CD4-positive, alpha-beta T cell (primary cell): ENCODE measurements at regions not wholly inside any gene's neighbourhood (a gene's known extent, or its start where the extent isn't known, plus 50 kb on each side); places are given as distances from the start of the nearest gene placed in this dataset.

ENCODE experiments used
- ATAC-seq: fragments of 200-7000 bp; cut with Tn5 transposase; one replicate; pipeline ENCODE4 v1.10.0; 2022; ENCODE audit warnings: mild to moderate bottlenecking; ENCODE audit not compliant: poor library complexity
- CTCF ChIA-PET: fragments of 350-600 bp; sonication (Branson Sonifier 250); formaldehyde crosslinking; loops from one replicate; lab custom pipeline; 2021; ENCODE audit warnings: antibody characterized with exemption, inconsistent platforms; lab: Charles Lee
- POLR2A ChIA-PET: fragments of 350-600 bp; sonication (Branson Sonifier 250); formaldehyde crosslinking; loops from one replicate; lab custom pipeline; 2021; ENCODE audit warnings: antibody characterized with exemption, inconsistent platforms; lab: Charles Lee
- DNase-seq, 14 experiments: peaks; one replicate each; pipeline ENCODE4 v3.0.0-alpha.2; 2013 to 2020; ENCODE audit warnings: mixed read lengths in 2 of 14
- H3K27ac ChIP-seq, 2 donors: one replicate each; pipeline versions ENCODE4 v1.5.1 to v1.7.0; 2013; ENCODE audit warnings: low read length in 2 of 2, low read depth in 1 of 2, mild to moderate bottlenecking in 1 of 2
- H3K27me3 ChIP-seq, 2 experiments: 1 replicate in 1 of 2; 2 replicates in 1 of 2; pipeline versions ENCODE4 v1.6.1 to v1.7.0; 2013; ENCODE audit warnings: low read length in 2 of 2, control low read depth in 1 of 2, mild to moderate bottlenecking in 1 of 2, moderate library complexity in 1 of 2; ENCODE audit not compliant: insufficient read depth in 2 of 2, control insufficient read depth in 1 of 2
- H3K36me3 ChIP-seq: one replicate; pipeline ENCODE4 v1.6.1; 2013; ENCODE audit warnings: low read length, control low read depth; ENCODE audit not compliant: insufficient read depth
- H3K4me1 ChIP-seq: one replicate; pipeline ENCODE4 v1.6.1; 2013; ENCODE audit warnings: low read length, control low read depth; ENCODE audit not compliant: insufficient read depth
- H3K4me3 ChIP-seq: one replicate; pipeline ENCODE4 v1.5.1; 2013; ENCODE audit warnings: mild to moderate bottlenecking, low read length, moderate library complexity
- H3K9me3 ChIP-seq, 2 experiments: 1 replicate in 1 of 2; 2 replicates in 1 of 2; pipeline versions ENCODE4 v1.6.1 to v1.7.0; 2013; ENCODE audit warnings: low read length in 2 of 2, mild to moderate bottlenecking in 2 of 2, control low read depth in 1 of 2, moderate library complexity in 1 of 2; ENCODE audit not compliant: control insufficient read depth in 1 of 2, insufficient read depth in 1 of 2
- H3K27ac Mint-ChIP-seq: one replicate; pipeline ENCODE4 v1.8.0; 2020; ENCODE audit warnings: mixed read lengths
- H3K27me3 Mint-ChIP-seq: one replicate; pipeline ENCODE4 v1.8.0; 2021; ENCODE audit warnings: mixed read lengths
- H3K36me3 Mint-ChIP-seq: one replicate; pipeline ENCODE4 v1.8.0; 2021; ENCODE audit warnings: low read depth, mixed read lengths
- H3K4me1 Mint-ChIP-seq: one replicate; pipeline ENCODE4 v1.8.0; 2021; ENCODE audit warnings: low read depth, mixed read lengths
- H3K4me3 Mint-ChIP-seq: one replicate; pipeline ENCODE4 v1.8.0; 2020; ENCODE audit warnings: mild to moderate bottlenecking, mixed read lengths
- H3K9me3 Mint-ChIP-seq: one replicate; pipeline ENCODE4 v1.8.0; 2020; ENCODE audit warnings: mixed read lengths
- CTCF ChIP-seq: fragments of 200-600 bp; IDR thresholded peaks from one replicate; pipeline ENCODE4 v1.8.0; 2022; ENCODE audit warnings: antibody characterized with exemption, mild to moderate bottlenecking
- intact Hi-C, 2 experiments: fragments of 100-400 bp; cut with DNase I in 1 of 2; cut with micrococcal nuclease in 1 of 2; formaldehyde crosslinking; loops; one replicate each; pipeline versions ENCODE4 v1.15.1 to v1.9.0; 2023 to 2025; cut with DNase I, micrococcal nuclease

GRCh38 chr2:143875295-143876233 is 644.4 kb downstream of the ZEB2 start:
- no peak overlapping the region for H3K4me3 Mint-ChIP-seq
- DNase-seq (no peak), ATAC-seq (no peak)
- TF ChIP-seq CTCF = no peak
- Histone ChIP-seq H3K9me3 (peaks cover 3 to 5% of the 10 kb centered on the region in 2 experiments), H3K27ac (no peak overlapping the region), H3K4me3 (no peak overlapping the region), H3K36me3 (no peaks in the 10 kb centered on the region), H3K4me1 (no peaks in the 10 kb centered on the region), H3K27me3 (no peaks in the 10 kb centered on the region)
- ChIA-PET POLR2A (no interaction called here), CTCF (no interaction called here)
- H3K36me3 Mint-ChIP-seq = no peaks in the 10 kb centered on the region
- H3K9me3 Mint-ChIP-seq = peaks cover 2% of the 10 kb centered on the region
- intact Hi-C loops = no loop called here
- no peaks in the 10 kb centered on the region for H3K27me3 Mint-ChIP-seq
- no peak overlapping the region for H3K27ac Mint-ChIP-seq
- no peaks in the 10 kb centered on the region for H3K4me1 Mint-ChIP-seq

- POLR2A ChIA-PET = no interaction called here
- peaks cover 3 to 12% of the 10 kb centered on the region in 2 experiments for H3K9me3 ChIP-seq
Observed at GRCh38 chr2:143873886-143874285, 646.0 kb downstream of the ZEB2 start.

GRCh38 chr2:143870696-143871095 is 649.2 kb downstream of the ZEB2 start:
- TF ChIP-seq CTCF = no peak

More at GRCh38 chr2:143873886-143874285, 646.0 kb downstream of the ZEB2 start:
- no peaks in the 10 kb centered on the region for H3K36me3 Mint-ChIP-seq
- Histone ChIP-seq H3K27me3 (no peaks in the 10 kb centered on the region), H3K4me3 (no peak overlapping the region), H3K4me1 (no peaks in the 10 kb centered on the region), H3K36me3 (no peaks in the 10 kb centered on the region), H3K27ac (no peak overlapping the region)
- no peak overlapping the region for H3K4me3 Mint-ChIP-seq
- no peaks in the 10 kb centered on the region for H3K4me1 Mint-ChIP-seq
- H3K27ac Mint-ChIP-seq = no peak overlapping the region
- intact Hi-C loops = no loop called here
- DNase-seq (no peak), ATAC-seq (no peak)
- no peaks in the 10 kb centered on the region for H3K27me3 Mint-ChIP-seq
- H3K9me3 Mint-ChIP-seq = peaks cover 8% of the 10 kb centered on the region
- TF ChIP-seq CTCF = no peak
- CTCF ChIA-PET = no interaction called here

More at GRCh38 chr2:143870696-143871095, 649.2 kb downstream of the ZEB2 start:
- Mint-ChIP-seq H3K9me3 (peaks cover 9% of the 10 kb centered on the region), H3K4me3 (no peak overlapping the region), H3K27me3 (no peaks in the 10 kb centered on the region), H3K4me1 (no peaks in the 10 kb centered on the region), H3K27ac (no peak overlapping the region), H3K36me3 (no peaks in the 10 kb centered on the region)
- intact Hi-C loops = no loop called here
- no peak overlapping the region for H3K4me3 ChIP-seq
- H3K27ac ChIP-seq = no peak overlapping the region
- peaks cover 3 to 12% of the 10 kb centered on the region in 2 experiments for H3K9me3 ChIP-seq
- ATAC-seq = no peak
- no peaks in the 10 kb centered on the region for H3K27me3 ChIP-seq
- POLR2A ChIA-PET = no interaction called here
- H3K36me3 ChIP-seq = no peaks in the 10 kb centered on the region
- no peak for DNase-seq
- no peaks in the 10 kb centered on the region for H3K4me1 ChIP-seq
- CTCF ChIA-PET = no interaction called here
